C1 segment of cervical spinal cord (tissue), 14 donors: ENCODE measurements at regions not wholly inside any gene's neighbourhood (a gene's known extent, or its start where the extent isn't known, plus 50 kb on each side); places are given as distances from the start of the nearest gene placed in this dataset.
A peak's percentile ranks its signal among the peaks of the same experiment; 100 is the strongest.

ENCODE experiments used
- DNase-seq, 14 donors: peaks; one replicate each; lab custom pipeline; 2025; lab: John Stamatoyannopoulos, UW

DNA sequence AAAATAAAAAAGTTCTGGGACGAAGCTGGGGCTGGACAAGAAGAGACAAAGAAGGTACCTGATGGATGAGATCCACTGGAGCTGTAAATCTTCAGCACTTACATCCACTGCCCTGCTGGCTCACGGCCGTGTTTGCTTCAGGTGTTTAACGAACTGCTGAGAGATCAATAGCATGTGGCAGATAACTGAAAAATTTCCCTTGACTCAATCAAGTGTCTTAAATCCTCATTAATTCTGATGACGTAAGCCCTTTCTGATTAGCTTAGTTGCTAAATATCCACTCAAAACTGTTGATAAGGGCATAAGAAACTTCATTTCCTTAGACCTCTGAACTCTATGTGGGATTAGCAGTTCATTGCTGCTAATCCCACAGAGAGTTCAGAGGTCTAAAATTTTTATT is 354.2 kb upstream of the HS3ST1 start:
- DNase-seq: no peak

DNA sequence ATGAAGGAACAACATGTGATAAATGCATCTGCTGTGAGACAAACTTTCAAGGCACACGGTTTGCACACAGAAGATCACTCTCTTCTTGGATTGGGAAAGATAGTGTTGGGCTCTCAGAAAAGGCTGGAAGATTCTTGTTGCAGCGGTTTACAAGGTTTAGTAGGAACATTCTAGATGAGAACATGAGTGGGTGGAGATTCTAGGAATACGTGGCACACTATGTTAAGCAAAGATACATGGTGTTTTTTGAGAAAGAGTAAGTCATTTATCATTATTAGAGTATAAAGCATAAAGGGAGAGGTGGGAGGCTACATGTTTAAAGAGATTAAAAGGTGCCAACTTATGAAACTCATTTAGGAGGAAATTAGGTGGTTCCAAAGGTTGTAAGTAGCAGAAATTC is 348.8 kb upstream of the HS3ST1 start:
- no peak for DNase-seq

DNA sequence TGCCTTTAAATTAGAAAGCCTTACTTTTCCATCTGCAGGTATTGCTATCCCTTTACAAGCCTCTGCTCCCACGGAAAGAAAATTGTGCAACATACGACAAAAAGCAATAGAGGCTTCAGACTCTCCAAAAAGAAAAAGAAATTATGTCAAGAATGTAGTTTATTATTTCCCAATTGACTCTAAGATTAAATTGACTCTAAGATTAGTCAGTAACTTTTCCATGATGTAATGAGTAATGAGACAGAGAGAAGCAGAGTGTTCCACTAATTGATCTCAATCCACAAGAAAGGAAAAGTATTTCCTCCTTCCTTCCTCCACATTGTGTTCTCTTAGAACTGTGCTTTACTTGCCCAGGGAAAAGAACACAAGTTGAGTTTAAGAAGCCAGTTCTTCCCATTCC is 345.7 kb upstream of the HS3ST1 start:
- DNase-seq: no peak

DNA sequence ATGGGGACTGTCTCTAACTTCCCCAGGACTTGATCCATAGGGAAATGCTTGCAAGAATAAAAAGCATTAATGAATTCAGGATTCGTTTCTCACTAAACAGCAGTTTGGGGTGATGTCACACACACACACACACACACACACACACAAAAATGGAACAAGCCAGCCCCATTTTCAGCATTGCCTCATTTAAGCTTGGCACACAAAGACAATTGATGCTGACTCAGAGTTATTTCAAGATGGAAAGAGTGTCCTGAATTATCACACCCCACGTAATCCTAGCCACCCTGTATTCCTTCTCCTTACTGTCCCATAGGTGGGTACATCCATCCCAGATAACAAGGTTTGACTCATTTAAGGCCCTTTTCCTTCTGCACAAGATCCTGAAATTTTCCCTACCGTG is 345.1 kb upstream of the HS3ST1 start:
- DNase-seq: no peak

DNA sequence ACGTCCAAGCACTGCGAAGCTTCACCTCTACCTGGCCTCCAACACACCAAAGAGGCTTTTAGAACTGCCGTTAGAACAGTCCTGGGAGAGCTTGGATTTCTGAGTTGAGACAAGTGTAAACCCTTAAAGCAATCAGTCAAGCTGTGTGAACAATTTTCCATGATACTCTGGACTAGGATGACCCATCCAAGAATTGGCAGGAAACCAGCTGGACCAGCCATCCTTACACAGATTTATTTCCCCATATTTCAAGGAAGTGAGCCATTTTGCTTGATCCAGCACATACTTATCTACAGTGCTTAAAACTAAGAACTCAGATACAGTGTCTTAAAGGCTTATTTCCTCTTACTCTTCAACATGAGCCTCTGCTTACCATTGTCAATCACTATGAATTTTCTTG is 340.7 kb upstream of the HS3ST1 start:
- DNase-seq: no peak

DNA sequence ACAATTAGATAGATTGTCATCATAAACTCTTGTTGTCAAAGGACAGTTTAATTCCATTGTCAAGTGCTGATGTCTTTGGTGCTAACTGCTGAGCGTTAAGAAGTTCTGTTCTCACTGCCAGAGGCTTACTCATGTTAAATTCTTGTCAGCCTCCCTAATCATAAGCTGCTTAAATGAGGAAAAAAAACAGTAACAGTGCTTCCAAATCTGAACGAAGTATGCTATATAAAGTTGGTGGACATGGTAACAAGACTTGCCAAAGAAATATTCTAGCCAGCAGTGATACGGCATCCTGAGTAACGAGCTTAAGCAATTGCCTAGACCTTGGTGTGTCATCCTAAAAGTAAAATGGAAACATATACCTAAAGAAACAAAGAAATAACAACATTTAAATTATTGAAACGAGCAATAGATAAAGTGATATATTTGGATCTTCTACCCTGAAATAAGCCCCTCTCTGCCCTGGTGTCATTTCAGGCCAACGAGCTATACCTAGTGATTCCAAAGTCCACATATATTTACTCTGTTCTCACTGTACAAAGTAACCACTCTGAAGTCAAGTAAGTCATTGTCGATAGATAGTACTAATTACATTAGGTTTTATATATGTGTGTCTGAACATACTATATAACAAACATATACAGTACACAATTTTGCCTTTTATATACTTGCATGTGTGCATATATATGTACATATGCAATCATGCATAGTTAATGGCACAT is 339.7 kb upstream of the HS3ST1 start:
- no peak for DNase-seq

DNA sequence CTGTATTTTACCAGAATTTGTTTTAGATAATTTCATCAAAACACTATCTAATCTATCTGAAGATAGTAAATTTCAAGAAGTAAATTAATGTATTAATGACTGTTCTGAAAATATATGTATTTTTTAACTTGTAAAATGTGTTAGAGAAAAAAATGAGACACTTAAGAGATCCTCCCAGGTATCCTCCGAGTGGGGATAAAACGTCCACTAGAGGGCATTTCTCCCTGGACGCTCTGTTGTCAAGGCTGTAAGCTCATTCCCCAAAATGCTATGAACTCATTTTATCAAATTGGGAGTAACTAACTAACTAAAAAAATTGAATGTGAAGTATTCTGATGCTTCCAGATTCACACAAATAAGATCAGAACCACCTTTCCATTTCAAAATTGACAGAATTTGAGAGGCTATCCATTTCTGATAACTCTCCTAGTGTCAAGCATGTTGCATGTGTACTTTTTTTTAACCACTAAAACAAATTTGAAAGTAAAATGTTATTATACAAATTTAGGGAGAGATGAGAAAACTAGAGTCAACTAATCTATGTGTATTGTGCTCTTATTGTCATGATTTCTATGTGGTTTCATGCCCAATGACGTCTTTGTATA is 337.3 kb upstream of the HS3ST1 start:
- DNase-seq: no peak

DNA sequence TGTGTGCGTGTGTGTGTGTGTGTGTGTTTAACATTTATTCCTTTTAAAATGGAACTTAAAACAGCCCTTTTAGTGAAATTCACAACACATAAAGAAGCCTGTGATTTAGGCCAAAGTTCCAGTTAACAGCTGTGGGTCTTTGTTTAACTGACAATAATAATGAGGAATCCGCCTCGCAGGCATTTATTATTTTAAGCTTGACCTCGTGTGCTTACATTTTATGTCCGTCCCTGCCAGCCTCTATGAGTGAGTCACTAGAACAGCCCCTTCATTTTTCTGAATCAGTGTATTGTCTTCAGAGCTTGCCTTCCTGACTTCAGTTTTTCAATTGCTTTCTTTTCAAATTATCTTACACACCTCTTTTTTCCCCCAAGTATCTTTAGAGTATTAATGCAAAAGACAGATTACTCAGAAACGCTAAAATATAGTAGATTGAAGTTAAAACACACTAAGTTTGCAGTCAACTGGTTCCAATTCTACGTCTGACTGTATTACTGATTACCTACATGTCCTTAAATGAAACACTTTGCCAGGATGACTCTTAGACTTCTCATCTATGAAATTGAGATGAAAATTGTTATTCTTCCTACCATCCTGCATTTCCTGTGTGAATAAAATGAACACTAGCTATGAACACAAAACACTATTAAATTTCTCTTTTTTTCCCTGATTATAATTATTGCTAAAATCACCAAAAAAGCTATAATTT is 319.6 kb upstream of the HS3ST1 start:
- peak in 2 of 14 donors; percentile 1 to 12 for DNase-seq

DNA sequence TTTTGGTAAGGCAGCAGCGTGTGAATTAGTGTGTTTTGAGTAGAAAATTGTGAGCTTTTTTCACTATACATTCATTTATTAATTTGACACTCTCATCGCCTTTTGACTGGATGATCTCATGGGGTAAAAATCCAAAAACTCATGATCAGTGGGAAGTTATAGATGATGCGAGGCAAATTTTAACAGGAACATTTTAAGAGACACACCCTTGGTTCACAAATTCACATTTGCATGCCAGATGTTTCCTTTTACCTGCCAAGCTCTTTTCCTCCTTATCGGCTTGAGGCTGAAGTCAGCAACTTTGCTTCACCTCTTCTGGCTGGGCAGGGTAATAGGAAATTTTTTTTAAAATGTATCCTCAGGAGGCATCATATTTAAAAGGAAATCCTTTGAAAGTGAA is 318.0 kb upstream of the HS3ST1 start:
- no peak for DNase-seq

DNA sequence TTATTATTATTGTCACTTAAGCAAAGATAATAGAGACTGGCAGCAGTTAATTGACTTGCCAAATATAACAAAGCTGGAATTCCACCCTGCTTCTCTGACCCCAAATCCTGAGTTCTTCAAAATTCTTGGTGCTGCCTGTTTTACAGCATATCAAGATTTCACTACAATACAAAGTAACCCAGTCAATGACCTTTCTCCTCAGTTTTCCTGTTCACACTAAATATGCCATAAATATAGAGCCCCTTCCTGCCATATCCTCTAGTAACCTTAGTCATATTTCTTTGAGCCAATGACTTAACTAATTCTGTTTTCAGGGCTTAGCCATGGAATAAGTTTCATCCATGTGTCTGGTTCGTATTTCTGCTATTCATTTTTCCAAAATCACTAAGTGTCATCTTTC is 315.3 kb upstream of the HS3ST1 start:
- no peak for DNase-seq

DNA sequence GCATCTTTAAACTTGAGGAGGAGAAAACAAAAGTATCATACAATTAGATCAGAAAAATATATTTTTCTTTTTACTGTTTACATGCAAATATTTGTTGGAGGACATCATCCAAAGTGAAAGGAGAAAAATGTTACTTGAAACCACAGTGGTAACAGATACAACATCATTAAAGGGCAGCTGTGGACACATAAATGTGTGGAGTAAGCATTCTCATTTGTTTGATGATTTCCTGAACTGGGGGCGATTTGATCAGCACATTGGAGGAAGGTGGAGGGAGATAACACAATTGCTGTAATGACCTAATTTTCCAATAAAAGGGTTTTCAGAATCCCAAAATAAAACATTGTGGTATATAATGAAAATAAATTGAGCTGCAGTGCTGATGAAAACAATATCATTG is 314.5 kb upstream of the HS3ST1 start:
- no peak for DNase-seq

DNA sequence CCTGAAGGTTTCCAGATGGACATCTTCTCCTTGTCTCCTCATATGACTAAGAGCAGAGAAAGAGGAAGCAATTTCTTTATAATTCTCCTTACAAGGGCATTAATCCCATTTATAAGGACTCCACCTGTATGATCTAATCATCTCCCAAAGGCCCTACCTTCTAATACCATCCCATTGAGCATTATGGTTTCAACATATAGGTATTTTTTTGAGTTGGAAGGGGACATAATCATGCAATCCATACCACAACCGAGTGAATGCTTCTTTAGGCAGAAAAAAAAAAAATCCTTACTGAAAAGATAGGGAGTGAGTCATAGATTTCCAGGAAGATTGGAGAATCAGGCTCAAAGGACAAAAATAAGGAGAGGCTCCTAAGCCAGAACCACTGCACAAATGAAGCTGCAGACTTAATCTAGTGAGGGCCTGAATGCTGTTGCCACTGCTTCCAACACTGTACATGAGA is 312.5 kb upstream of the HS3ST1 start:
- no peak for DNase-seq

DNA sequence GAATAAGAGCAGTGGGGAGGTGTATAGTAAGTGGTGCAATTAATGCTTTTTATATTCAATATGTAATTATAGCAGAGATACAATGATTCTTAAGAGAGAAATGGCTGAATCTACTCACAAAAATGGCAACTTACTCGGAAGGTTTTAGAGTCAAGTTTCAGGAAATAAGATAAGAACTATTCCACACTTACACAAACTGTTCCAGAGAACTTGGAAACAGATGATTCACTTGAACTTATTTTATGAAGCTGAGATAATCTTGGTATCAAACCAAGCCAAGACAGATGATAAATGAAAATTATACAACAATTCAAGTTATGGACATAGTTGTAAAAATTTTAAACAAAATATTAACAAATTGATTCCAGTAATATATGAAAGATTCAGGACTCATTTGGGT is 311.3 kb upstream of the HS3ST1 start:
- no peak for DNase-seq

DNA sequence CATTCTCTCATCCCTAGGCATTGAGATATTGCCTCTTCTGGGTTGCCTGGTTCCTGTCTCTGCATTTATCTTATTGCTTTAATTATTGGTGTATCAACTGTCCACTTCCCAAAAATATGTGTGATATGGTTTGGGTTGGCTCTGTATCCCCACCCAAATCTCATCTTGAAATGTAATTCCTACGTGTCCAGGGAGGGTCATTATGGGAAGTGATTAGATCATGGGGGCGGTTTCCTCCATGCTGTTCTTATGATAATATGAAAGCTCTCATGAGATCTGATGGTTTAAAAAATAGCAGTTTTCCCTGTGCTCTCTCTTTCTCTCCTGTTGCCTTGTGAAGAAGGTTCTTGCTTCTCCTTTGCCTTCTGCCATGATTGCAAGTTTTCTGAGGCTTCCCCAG is 308.3 kb upstream of the HS3ST1 start:
- no peak for DNase-seq

DNA sequence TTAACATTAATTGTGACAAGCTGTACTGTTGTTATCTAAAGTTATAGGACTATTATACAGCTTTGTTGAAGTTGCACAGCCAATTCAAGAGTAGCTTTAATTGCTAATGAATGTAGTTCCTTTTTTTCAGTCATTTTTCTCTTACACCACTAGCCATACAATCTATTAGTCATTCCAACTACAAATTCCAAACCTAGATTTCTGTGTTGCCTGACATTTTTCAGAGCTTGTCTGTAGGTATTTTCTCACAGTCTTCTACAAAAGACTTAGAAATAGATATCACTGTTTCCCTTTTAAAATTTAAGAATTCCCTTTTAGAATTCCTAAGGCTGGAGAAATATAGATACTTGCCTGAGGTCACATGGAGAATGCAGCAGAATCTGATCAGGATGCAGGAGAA is 307.0 kb upstream of the HS3ST1 start:
- DNase-seq: no peak

DNA sequence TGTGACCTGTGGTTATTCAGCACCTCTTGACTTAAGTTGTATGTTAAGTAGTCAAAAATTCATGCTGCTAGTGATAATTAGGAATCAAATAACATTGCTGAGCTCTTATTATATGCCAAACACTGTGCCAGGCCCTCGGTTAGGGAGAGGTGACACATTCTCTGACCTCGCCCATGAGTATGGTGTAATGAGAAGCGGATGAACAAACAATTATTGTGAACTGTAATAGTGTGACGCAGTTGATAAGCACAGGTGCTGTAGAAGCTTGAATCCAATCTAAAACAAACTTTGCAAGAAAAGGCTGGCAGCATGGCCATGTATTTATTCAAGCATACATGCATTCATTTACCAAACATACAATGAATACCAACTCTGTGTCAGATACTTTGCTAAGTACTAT is 303.5 kb upstream of the HS3ST1 start:
- DNase-seq: no peak

DNA sequence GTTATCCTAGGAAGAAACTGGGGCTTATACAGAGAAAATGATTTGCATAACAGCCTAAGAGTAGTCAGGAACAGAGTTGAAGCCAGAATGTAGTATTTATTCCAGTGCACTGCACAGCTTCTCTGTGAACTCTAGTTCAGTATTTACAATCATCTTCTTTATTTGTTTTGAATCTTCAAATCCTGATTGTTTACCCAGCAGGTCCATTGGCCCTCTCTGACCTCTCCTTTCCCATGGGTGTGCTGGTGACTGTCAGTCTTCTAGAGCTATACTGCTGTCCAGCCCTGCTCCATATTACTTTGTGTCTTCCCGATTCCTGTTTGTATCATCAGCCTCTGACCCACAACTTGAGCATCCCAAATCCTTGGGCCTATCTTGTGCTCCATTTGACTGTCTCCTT is 301.9 kb upstream of the HS3ST1 start:
- DNase-seq: no peak

DNA sequence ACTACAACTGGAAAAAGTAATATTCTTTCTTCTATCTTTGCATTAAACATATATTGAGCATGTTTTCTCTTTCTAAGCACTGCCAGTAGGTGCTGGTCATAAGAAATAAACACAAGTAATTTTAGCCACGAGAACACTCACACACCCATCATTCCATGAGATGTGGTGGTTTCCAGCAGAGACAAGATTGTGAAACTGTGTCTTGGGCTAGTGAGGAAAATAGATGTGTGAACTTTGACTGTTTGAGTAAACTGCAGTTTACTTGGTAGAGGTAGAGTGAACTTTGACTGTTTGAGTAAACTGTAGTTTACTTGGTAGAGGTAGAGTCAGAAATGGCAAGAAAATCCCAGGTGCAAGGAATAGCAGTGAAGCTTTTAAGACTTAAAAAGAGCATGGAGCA is 300.9 kb upstream of the HS3ST1 start:
- DNase-seq: no peak

DNA sequence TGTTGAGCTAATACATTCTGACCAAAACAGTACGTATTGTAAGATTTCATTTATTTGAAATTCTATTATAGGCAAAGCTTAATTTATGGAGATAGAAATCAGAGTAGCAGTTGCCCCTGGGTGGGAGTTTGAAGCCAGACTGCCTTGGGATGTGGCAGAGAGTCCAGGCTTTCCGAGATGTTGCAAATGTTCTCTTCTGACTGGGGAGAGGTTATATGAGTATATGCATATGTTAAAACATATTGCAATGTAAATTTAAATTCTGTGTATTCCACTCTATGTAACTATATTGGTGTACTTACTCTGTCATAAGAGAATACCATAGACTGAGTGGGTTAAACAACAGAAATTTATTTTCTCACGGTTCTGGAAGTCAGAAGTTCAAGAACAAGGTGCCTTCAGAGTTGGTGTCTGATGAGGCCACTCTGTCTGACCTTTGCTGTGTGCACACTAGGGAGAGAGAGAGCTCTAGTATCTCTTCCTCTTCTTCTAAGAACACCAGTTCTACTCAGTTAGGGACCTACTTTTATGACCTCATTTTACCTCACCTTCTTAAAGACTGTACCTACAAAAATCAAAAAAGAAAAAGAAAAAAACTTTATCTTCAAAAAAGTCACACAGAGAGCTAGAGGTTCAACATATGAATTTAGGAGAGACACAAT is 299.3 kb upstream of the HS3ST1 start:
- DNase-seq: no peak

DNA sequence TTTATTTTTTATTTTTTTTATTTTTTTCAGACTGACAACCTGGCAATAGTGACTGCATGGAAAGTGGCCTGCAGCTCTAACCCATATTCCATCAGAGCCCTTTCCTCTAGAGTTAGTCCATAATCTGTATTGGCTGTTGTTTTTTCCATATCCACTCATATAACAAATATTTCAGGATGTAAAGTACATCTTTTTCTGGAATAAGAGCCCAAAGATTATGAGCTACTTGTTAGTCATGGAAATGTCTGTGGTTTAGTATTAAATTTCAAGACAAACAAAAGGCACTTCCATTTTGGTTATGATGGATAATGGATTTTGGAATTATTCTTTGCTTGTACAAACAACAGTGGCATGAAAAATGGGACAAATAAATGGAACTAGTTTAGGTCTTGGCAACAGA is 296.0 kb upstream of the HS3ST1 start:
- no peak for DNase-seq

DNA sequence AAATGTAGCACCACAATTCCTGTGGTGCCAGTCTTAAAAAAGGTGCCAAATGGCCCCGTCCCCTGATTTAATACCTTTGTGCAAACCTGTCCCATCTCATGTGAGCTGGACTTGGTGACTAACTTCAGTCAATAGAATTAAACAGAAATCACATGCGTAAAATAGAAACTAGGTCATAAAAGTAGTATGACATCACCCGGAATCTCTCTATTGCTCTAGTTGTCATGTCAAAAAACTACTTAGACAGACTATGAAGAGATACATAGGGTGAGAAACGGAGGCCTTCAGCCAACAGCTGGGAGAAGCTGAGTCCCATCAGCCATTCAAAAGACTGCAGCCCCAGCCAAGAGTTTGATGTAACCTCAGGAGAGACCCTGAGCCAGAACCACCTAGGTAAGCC is 293.5 kb upstream of the HS3ST1 start:
- no peak for DNase-seq

DNA sequence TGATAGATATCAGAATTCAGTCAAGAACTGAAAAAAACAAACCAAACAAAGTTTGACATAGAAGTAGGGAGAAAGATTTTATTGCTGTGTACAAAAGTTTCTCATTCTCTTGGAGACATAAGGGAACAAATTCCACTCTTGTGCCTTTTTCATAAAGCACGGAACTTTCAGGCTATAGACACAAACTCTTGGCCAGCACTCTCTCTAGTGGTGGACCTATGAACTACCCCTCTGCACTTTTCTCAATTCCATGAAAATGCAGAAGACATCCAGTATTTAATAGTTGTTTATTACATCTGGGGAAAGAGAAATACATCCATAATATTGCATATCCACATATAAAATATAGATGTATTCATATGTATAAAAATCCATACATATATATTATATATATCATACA is 291.6 kb upstream of the HS3ST1 start:
- no peak for DNase-seq

DNA sequence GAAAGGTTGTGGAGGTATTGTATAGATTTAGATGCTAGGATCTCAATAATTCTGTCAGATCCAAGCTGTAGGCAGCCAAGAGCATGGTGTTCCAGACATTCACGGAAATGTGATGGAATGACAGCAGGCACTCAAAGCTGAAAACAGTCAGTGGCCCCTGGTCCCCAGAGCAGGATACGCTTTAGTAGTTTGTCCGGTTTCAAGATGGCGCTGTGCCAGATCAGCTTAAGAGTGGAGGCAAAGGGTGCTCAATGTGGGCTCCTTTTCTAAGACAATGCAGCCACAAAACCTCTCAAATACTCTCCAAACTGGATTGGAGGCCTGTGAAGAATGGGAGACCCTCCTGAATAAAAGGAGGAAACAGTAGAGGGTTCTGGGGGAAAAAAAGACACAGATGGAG is 291.2 kb upstream of the HS3ST1 start:
- no peak for DNase-seq
